ENCODE measurements at regions not wholly inside any gene's neighbourhood (a gene's known extent, or its start where the extent isn't known, plus 50 kb on each side); places are given as distances from the start of the nearest gene placed in this dataset.

DNA sequence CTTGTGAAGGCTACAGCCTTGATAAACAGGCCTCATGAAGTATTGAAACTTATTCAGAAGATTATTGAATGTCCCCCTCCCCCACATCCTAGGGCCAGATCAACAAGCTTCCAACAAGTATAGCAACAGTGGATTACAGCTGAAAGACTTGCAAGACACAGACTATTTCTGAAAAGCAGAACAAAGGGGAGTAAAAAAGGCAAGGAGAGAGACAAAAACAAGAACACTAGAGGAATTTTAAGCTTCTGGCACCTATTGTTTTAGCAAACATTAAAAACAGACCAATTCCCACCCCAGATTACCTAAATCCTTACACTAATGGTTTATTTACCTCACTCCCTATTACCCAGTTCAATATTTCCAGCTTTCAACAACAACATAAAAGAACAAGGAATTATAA lies 446.3 kb upstream of the FSTL5 start:
- Histone ChIP-seq H3K23me2 (ENCODE audit: low read depth, low read length) (no peaks in the 10 kb centered on the region), H4K91ac (replicated peaks; ENCODE audit: insufficient read length, low read length) (no peak overlapping the region), H3K79me2 (ENCODE audit: control insufficient read depth in 1 of 2, insufficient read depth in 2 of 2, low read length in 2 of 2) (no peaks in the 10 kb centered on the region), H4K20me1 (replicated peaks in 1 of 2; ENCODE audit: control insufficient read depth in 1 of 2, insufficient read depth in 2 of 2, low read length in 2 of 2) (no peaks in the 10 kb centered on the region), H2BK20ac (ENCODE audit: low read length) (no peak overlapping the region), H3K9me3 (ENCODE audit: insufficient read depth in 2 of 2, low read depth in 1 of 2, low read length in 1 of 2) (no peaks in the 10 kb centered on the region), H3K9ac (replicated peaks in 1 of 4; ENCODE audit: extremely low read depth in 1 of 4, low read depth in 3 of 4, low read length in 3 of 4) (no peak overlapping the region), H2AK5ac (ENCODE audit: low read depth, low read length) (no peak overlapping the region), H3K56ac (replicated peaks; ENCODE audit: insufficient read length, low read depth, low read length) (no peak overlapping the region), H3K18ac (ENCODE audit: extremely low read depth, low read length) (no peak overlapping the region), H3K23ac (ENCODE audit: insufficient read length) (no peak overlapping the region), H3K79me1 (ENCODE audit: low read depth, low read length) (no peaks in the 10 kb centered on the region), H2BK15ac (ENCODE audit: low read length) (no peak overlapping the region), H3K4me1 (replicated peaks in 1 of 4; ENCODE audit: control insufficient read depth in 3 of 4, insufficient read depth in 4 of 4, low read length in 3 of 4) (peaks cover 0 to 5% (median 2%) of the 10 kb centered on the region in 4 experiments; a peak in 3 of 7 replicates), H2AFZ (ENCODE audit: low read length) (no peak overlapping the region; the same call in 1 of the 2 replicates), H3K4me3 (ENCODE audit: extremely low read depth in 1 of 4, insufficient read depth in 2 of 4, low read depth in 3 of 4, low read length in 4 of 4) (peak overlapping the region in 1 of 4 experiments; percentile 12; a peak in 1 of 8 replicates), H4K5ac (ENCODE audit: insufficient read length, low read depth, low read length) (no peak overlapping the region), H3K36me3 (ENCODE audit: control insufficient read depth in 2 of 4, insufficient read depth in 4 of 4, low read length in 3 of 4) (no peaks in the 10 kb centered on the region), H3K4ac (replicated peaks; ENCODE audit: insufficient read length, low read depth, low read length) (no peak overlapping the region), H2BK120ac (replicated peaks; ENCODE audit: low read depth, low read length) (no peak overlapping the region), H3K14ac (ENCODE audit: insufficient read length) (no peak overlapping the region), H3K4me2 (ENCODE audit: insufficient read depth in 1 of 2, low read depth in 2 of 2, low read length in 2 of 2) (0 out of 4 replicates have a peak overlapping the region, but pooled peaks of 1 of the 2 experiments have one; percentile 43), H2BK5ac (ENCODE audit: low read depth, low read length) (no peak overlapping the region), H4K8ac (ENCODE audit: extremely low read depth, insufficient read depth, low read length) (no peak overlapping the region), H3K27me3 (replicated peaks in 1 of 4; ENCODE audit: control insufficient read depth in 3 of 4, extremely low read depth in 1 of 4, insufficient read depth in 3 of 4, low read length in 3 of 4) (no peaks in the 10 kb centered on the region), H2BK12ac (ENCODE audit: low read depth, low read length) (no peak overlapping the region), H3K27ac (ENCODE audit: low read depth, low read length) (no peak overlapping the region)
- CTCF ChIA-PET (ENCODE audit: partially characterized antibody), result no interaction called here
- peak in 1 of 2 experiments; percentile 2 for DNase-seq (ENCODE audit: low read depth in 1 of 2, low spot score in 2 of 2)
- FAIRE-seq, result no peak
- TF ChIP-seq EP300 (IDR thresholded peaks at IDR 0.05; ENCODE audit: borderline replicate concordance in 1 of 2, low read depth in 2 of 2, low read length in 2 of 2) (no peak), HDAC2 (IDR thresholded peaks at IDR 0.05; ENCODE audit: borderline replicate concordance in 1 of 2, low read depth in 2 of 2, low read length in 2 of 2) (peak in 1 of 2 experiments; percentile 62; a peak in 1 of 4 replicates), CREB1 (IDR thresholded peaks at IDR 0.05) (no peak), SUZ12 (IDR thresholded peaks at IDR 0.05; ENCODE audit: low read length) (no peak), RXRA (IDR thresholded peaks at IDR 0.05; ENCODE audit: insufficient read depth, low read depth, low read length) (no peak)
- TF ChIP-seq, protein P1, sequence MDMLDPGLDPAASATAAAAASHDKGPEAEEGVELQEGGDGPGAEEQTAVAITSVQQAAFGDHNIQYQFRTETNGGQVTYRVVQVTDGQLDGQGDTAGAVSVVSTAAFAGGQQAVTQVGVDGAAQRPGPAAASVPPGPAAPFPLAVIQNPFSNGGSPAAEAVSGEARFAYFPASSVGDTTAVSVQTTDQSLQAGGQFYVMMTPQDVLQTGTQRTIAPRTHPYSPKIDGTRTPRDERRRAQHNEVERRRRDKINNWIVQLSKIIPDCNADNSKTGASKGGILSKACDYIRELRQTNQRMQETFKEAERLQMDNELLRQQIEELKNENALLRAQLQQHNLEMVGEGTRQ (IDR thresholded peaks at IDR 0.05; ENCODE audit: low read length), result no peak
- POLR2A ChIA-PET (ENCODE audit: partially characterized antibody), result interaction anchor here (0.6 kb wide), 1 partner anchor 114 kb away, joined by 6 read pairs; no protein-coding TSS in a partner anchor

Measured in H1 (cell line).